ENCODE measurements at regions not wholly inside any gene's neighbourhood (a gene's known extent, or its start where the extent isn't known, plus 50 kb on each side); places are given as distances from the start of the nearest gene placed in this dataset.

DNA sequence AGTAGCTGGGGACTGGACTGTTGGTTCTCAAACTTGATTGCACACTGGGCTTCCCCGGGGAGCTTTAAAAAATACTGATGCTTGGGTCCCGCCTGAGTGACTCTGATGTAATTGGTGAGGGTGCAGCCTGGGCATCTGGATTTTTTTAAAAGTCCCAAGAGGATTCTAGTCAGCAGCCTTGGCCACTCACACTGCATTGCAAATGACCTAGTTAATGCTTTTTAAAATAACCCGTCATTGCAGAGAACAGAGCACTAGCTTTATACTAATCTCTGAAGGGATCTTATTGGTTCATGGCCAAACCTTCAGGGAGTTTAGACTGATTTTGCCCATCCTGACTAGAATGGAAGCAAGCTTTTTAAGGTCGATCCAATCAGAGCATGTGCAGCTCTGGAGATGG lies 310.6 kb upstream of the PROK2 start:
- TF ChIP-seq, protein P1, sequence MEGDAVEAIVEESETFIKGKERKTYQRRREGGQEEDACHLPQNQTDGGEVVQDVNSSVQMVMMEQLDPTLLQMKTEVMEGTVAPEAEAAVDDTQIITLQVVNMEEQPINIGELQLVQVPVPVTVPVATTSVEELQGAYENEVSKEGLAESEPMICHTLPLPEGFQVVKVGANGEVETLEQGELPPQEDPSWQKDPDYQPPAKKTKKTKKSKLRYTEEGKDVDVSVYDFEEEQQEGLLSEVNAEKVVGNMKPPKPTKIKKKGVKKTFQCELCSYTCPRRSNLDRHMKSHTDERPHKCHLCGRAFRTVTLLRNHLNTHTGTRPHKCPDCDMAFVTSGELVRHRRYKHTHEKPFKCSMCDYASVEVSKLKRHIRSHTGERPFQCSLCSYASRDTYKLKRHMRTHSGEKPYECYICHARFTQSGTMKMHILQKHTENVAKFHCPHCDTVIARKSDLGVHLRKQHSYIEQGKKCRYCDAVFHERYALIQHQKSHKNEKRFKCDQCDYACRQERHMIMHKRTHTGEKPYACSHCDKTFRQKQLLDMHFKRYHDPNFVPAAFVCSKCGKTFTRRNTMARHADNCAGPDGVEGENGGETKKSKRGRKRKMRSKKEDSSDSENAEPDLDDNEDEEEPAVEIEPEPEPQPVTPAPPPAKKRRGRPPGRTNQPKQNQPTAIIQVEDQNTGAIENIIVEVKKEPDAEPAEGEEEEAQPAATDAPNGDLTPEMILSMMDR (conservative IDR thresholded peaks at IDR 0.05; ENCODE audit: low read depth, low read length), result no peak
- no peak for TF ChIP-seq RCOR1 (IDR thresholded peaks at IDR 0.05; ENCODE audit: insufficient replicate concordance, low read length)
- no peak for TF ChIP-seq MAZ (IDR thresholded peaks at IDR 0.05; ENCODE audit: borderline replicate concordance, low read depth, low read length)
- TF ChIP-seq, protein P2, sequence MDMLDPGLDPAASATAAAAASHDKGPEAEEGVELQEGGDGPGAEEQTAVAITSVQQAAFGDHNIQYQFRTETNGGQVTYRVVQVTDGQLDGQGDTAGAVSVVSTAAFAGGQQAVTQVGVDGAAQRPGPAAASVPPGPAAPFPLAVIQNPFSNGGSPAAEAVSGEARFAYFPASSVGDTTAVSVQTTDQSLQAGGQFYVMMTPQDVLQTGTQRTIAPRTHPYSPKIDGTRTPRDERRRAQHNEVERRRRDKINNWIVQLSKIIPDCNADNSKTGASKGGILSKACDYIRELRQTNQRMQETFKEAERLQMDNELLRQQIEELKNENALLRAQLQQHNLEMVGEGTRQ (IDR thresholded peaks at IDR 0.05; ENCODE audit: low read depth, low read length), result no peak
- TF ChIP-seq POLR2A (IDR thresholded peaks at IDR 0.05; ENCODE audit: low read depth, low read length), result no peak
- no peak for TF ChIP-seq CEBPB (IDR thresholded peaks at IDR 0.05; ENCODE audit: low read depth, low read length)
- TF ChIP-seq MXI1 (IDR thresholded peaks at IDR 0.05; ENCODE audit: borderline replicate concordance, low read depth, low read length), result no peak

All from IMR-90 (cell line).